Ishikawa (cell line): ENCODE measurements at regions not wholly inside any gene's neighbourhood (a gene's known extent, or its start where the extent isn't known, plus 50 kb on each side); places are given as distances from the start of the nearest gene placed in this dataset.

Source experiments
- CREB1 ChIP-seq: IDR thresholded peaks from 2 replicates; pipeline ENCODE4 v1.6.1; 2012; ENCODE audit warnings: low read depth
- EP300 ChIP-seq: IDR thresholded peaks from 2 replicates; pipeline ENCODE4 v1.6.1; 2012; ENCODE audit warnings: borderline replicate concordance
- FOXM1 ChIP-seq: IDR thresholded peaks from 2 replicates; pipeline ENCODE4 v1.6.1; 2012; ENCODE audit warnings: low read depth, borderline replicate concordance
- MAX ChIP-seq: IDR thresholded peaks from 2 replicates; pipeline ENCODE4 v1.6.1; 2012
- TCF12 ChIP-seq: IDR thresholded peaks from 2 replicates; pipeline ENCODE4 v1.6.1; 2012; ENCODE audit warnings: low read depth
- TEAD4 ChIP-seq: IDR thresholded peaks from 2 replicates; pipeline ENCODE4 v1.6.1; 2012

- no peak for TF ChIP-seq EP300
- TF ChIP-seq MAX: no peak
- no peak for TF ChIP-seq TCF12
- no peak for TF ChIP-seq FOXM1
- no peak for TF ChIP-seq CREB1
- no peak for TF ChIP-seq TEAD4
Measured at GRCh38 chr13:50679321-50679720, 164.2 kb downstream of the DLEU7 start.
